Keratinocyte (primary cell): ENCODE measurements at regions not wholly inside any gene's neighbourhood (a gene's known extent, or its start where the extent isn't known, plus 50 kb on each side); places are given as distances from the start of the nearest gene placed in this dataset.

Experiments used
- DNase-seq: peaks from one replicate; pipeline ENCODE4 v3.0.0-alpha.2; 2011; ENCODE audit warnings: low read depth, missing footprints, low spot score
- FAIRE-seq: peaks from 2 replicates; lab custom pipeline; 2011; peaks lifted over from hg19 to GRCh38; lab: Jason Lieb, UNC
- H2AFZ ChIP-seq: 2 replicates; pipeline ENCODE4 v1.6.0; 2012; ENCODE audit warnings: low read length, control low read depth, inconsistent platforms; ENCODE audit not compliant: control insufficient read depth
- H3K27ac ChIP-seq: 2 replicates; pipeline ENCODE4 v1.5.1; 2011; ENCODE audit warnings: low read length; ENCODE audit not compliant: control insufficient read depth, insufficient read depth
- H3K27me3 ChIP-seq: 3 replicates; pipeline ENCODE4 v1.6.0; 2011; ENCODE audit warnings: low read length; ENCODE audit not compliant: control insufficient read depth, insufficient read depth; ENCODE audit errors: extremely low read depth
- H3K36me3 ChIP-seq, 2 experiments: 2 replicates in 1 of 2; 3 replicates in 1 of 2; pipeline ENCODE4 v1.5.1; 2011; ENCODE audit warnings: low read length in 2 of 2, mild to moderate bottlenecking in 1 of 2; ENCODE audit not compliant: control insufficient read depth in 2 of 2, insufficient read depth in 2 of 2; ENCODE audit errors: extremely low read depth in 1 of 2
- H3K4me1 ChIP-seq: 3 replicates; pipeline ENCODE4 v1.5.1; 2011; ENCODE audit warnings: low read length; ENCODE audit not compliant: control insufficient read depth, insufficient read depth; ENCODE audit errors: extremely low read depth
- H3K4me2 ChIP-seq: 3 replicates; pipeline ENCODE4 v1.6.0; 2011; ENCODE audit warnings: low read depth, low read length; ENCODE audit not compliant: control insufficient read depth, insufficient read depth; ENCODE audit errors: extremely low read depth
- H3K4me3 ChIP-seq, 3 experiments: fragments of 200-600 bp in 1 of 3; sonication (generic) in 1 of 3; 2 replicates in 2 of 3; 3 replicates in 1 of 3; pipeline ENCODE4 v1.5.1; 2011 to 2016; ENCODE audit warnings: low read length in 3 of 3, mild to moderate bottlenecking in 3 of 3, control low read depth in 2 of 3, inconsistent platforms in 1 of 3, low read depth in 1 of 3, mixed read lengths in 1 of 3, mixed run types in 1 of 3, moderate library complexity in 1 of 3; ENCODE audit not compliant: control insufficient read depth in 2 of 3, insufficient read depth in 2 of 3; ENCODE audit errors: extremely low read depth in 1 of 3
- H3K79me2 ChIP-seq: 2 replicates; pipeline ENCODE4 v1.6.0; 2012; ENCODE audit warnings: low read length; ENCODE audit not compliant: control insufficient read depth, insufficient read depth
- H3K9ac ChIP-seq: 3 replicates; pipeline ENCODE4 v1.6.0; 2011; ENCODE audit warnings: low read length; ENCODE audit not compliant: control insufficient read depth, insufficient read depth; ENCODE audit errors: extremely low read depth
- H3K9me1 ChIP-seq: 3 replicates; pipeline ENCODE4 v1.6.0; 2011; ENCODE audit warnings: low read length; ENCODE audit not compliant: control insufficient read depth, insufficient read depth; ENCODE audit errors: extremely low read depth
- H3K9me3 ChIP-seq: 2 replicates; pipeline ENCODE4 v1.5.1; 2012; ENCODE audit warnings: low read depth, low read length; ENCODE audit not compliant: control insufficient read depth
- H4K20me1 ChIP-seq: 3 replicates; pipeline ENCODE4 v1.6.0; 2011; ENCODE audit warnings: low read length; ENCODE audit not compliant: control insufficient read depth, insufficient read depth; ENCODE audit errors: extremely low read depth
- CTCF ChIP-seq, 3 experiments: IDR thresholded peaks in 1 of 3; conservative IDR thresholded peaks in 1 of 3; optimal IDR thresholded peaks in 1 of 3; 2 replicates in 2 of 3; 3 replicates in 1 of 3; pipeline versions ENCODE3 to v1.5.1; 2011; ENCODE audit warnings: low read length in 3 of 3, mild to moderate bottlenecking in 3 of 3, moderate library complexity in 2 of 3, control low read depth in 1 of 3, inconsistent platforms in 1 of 3; ENCODE audit not compliant: insufficient read depth in 2 of 3; ENCODE audit errors: extremely low read depth in 1 of 3
- EZH2 ChIP-seq: IDR thresholded peaks from one replicate; pipeline ENCODE4 v1.6.1; 2012; ENCODE audit warnings: inconsistent platforms, mild to moderate bottlenecking, low read length, moderate library complexity
- dilution Hi-C: fragments of 300-500 bp; cut with MboI; formaldehyde crosslinking; loops from one replicate; pipeline ENCODE4 v1.7.0; 2020; ENCODE audit warnings: low sequenced_read_pairs; ENCODE audit not compliant: extremely low pct_ligation_motif_present

GRCh38 chr14:106528717-106529116 lies 1002.3 kb downstream of the TMEM121 start:
- Histone ChIP-seq H3K4me1 (no peaks in the 10 kb centered on the region), H3K9me3 (peaks cover 5% of the 10 kb centered on the region), H3K4me2 (no peak overlapping the region), H3K36me3 (no peaks in the 10 kb centered on the region), H3K9ac (no peak overlapping the region), H3K27ac (no peak overlapping the region), H3K27me3 (no peaks in the 10 kb centered on the region), H4K20me1 (no peaks in the 10 kb centered on the region), H3K4me3 (no peak overlapping the region), H3K9me1 (no peaks in the 10 kb centered on the region), H3K79me2 (no peaks in the 10 kb centered on the region), H2AFZ (no peak overlapping the region)
- FAIRE-seq (no peak), DNase-seq (no peak)
- dilution Hi-C loops = no loop called here
- TF ChIP-seq CTCF (optimal IDR thresholded peaks at IDR 0.05 in 1 of 3, IDR thresholded peaks at IDR 0.05 in 1 of 3, conservative IDR thresholded peaks at IDR 0.05 in 1 of 3; ENCODE audit: extremely low read depth in 1 of 3, insufficient read depth in 2 of 3, low read length in 3 of 3) = no peak

GRCh38 chr14:106530031-106530422 lies 1003.6 kb downstream of the TMEM121 start:
- Histone ChIP-seq H3K4me2 (no peak overlapping the region), H3K27me3 (no peaks in the 10 kb centered on the region), H3K9me3 (peaks cover 3% of the 10 kb centered on the region), H3K4me3 (no peak overlapping the region), H3K79me2 (no peaks in the 10 kb centered on the region), H4K20me1 (no peaks in the 10 kb centered on the region), H3K27ac (no peak overlapping the region), H3K36me3 (no peaks in the 10 kb centered on the region), H3K9me1 (no peaks in the 10 kb centered on the region), H3K9ac (no peak overlapping the region), H2AFZ (no peak overlapping the region), H3K4me1 (no peaks in the 10 kb centered on the region)
- DNase-seq (no peak), FAIRE-seq (no peak)
- TF ChIP-seq CTCF (optimal IDR thresholded peaks at IDR 0.05 in 1 of 3, IDR thresholded peaks at IDR 0.05 in 1 of 3, conservative IDR thresholded peaks at IDR 0.05 in 1 of 3; ENCODE audit: extremely low read depth in 1 of 3, insufficient read depth in 2 of 3, low read length in 3 of 3) (no peak), EZH2 (no peak)
- dilution Hi-C loops = no loop called here
